H4 (cell line): ENCODE measurements at regions not wholly inside any gene's neighbourhood (a gene's known extent, or its start where the extent isn't known, plus 50 kb on each side); places are given as distances from the start of the nearest gene placed in this dataset.
A peak's percentile ranks its signal among the peaks of the same experiment; 100 is the strongest.

Source experiments
- DNase-seq: peaks from one replicate; pipeline ENCODE4 v3.0.0-alpha.2; 2015; ENCODE audit warnings: low spot score

- DNase-seq, result no peak
Measured at GRCh38 chr1:232382671-232383070, 247.3 kb downstream of the SIPA1L2 start.

GRCh38 chr1:232381394-232382100 lies 248.4 kb downstream of the SIPA1L2 start:
- DNase-seq, result no peak

- no peak for DNase-seq
Measured at GRCh38 chr1:232380596-232380995, 249.3 kb downstream of the SIPA1L2 start.

- no peak for DNase-seq
Measured at GRCh38 chr1:232380131-232380530, 249.8 kb downstream of the SIPA1L2 start.

GRCh38 chr1:232379063-232379434 lies 250.9 kb downstream of the SIPA1L2 start:
- no peak for DNase-seq

GRCh38 chr1:232378266-232379062 lies 251.5 kb downstream of the SIPA1L2 start:
- no peak for DNase-seq

- DNase-seq, result peak; percentile 45
Measured at GRCh38 chr1:232377494-232377770, 252.5 kb downstream of the SIPA1L2 start.

GRCh38 chr1:232376632-232377493 lies 253.1 kb downstream of the SIPA1L2 start:
- DNase-seq, result no peak

- DNase-seq, result no peak
Measured at GRCh38 chr1:232372841-232373440, 257.0 kb downstream of the SIPA1L2 start.

- DNase-seq, result no peak
Measured at GRCh38 chr1:232372431-232372830, 257.5 kb downstream of the SIPA1L2 start.

- DNase-seq, result no peak
Measured at GRCh38 chr1:232369451-232370296, 260.3 kb downstream of the SIPA1L2 start.

- DNase-seq, result no peak
Measured at GRCh38 chr1:232368821-232369321, 261.1 kb downstream of the SIPA1L2 start.

- no peak for DNase-seq
Measured at GRCh38 chr1:232367293-232367692, 262.6 kb downstream of the SIPA1L2 start.

GRCh38 chr1:232364654-232365382 lies 265.1 kb downstream of the SIPA1L2 start:
- DNase-seq, result no peak

GRCh38 chr1:232363008-232363407 lies 266.9 kb downstream of the SIPA1L2 start:
- DNase-seq, result no peak

GRCh38 chr1:232357416-232357815 lies 272.5 kb downstream of the SIPA1L2 start:
- no peak for DNase-seq

- DNase-seq, result no peak
Measured at GRCh38 chr1:232355162-232356006, 274.5 kb downstream of the SIPA1L2 start.

GRCh38 chr1:232353001-232353400 lies 276.9 kb downstream of the SIPA1L2 start:
- no peak for DNase-seq

GRCh38 chr1:232352366-232352765 lies 277.6 kb downstream of the SIPA1L2 start:
- DNase-seq, result no peak
